ENCODE measurements at regions not wholly inside any gene's neighbourhood (a gene's known extent, or its start where the extent isn't known, plus 50 kb on each side); places are given as distances from the start of the nearest gene placed in this dataset.

DNA sequence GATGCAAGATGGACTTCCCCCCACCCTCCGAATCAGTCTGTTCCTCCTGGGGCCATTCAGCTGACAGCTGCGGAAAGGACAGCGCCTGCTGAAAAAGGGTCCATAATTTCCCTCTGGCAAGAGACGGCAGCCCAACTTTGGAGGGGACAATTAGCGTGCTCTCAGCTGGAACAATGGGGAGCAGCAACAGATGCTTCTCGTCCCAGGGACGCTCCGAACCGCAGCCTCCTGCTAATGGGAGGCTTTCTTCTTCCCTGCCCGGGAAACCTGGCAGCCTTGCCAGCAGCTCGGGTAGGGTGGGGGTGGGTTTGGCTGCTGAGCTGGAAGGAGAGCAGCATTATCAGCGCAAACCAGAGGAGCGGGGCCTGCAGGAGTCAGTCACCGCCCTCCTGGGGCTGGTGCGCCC lies 500.0 kb upstream of the SALL1 start:
- Histone ChIP-seq H3K4me1 (ENCODE audit: control insufficient read depth, extremely low read depth, insufficient read depth, low read length) (no peaks in the 10 kb centered on the region), H3K4me2 (ENCODE audit: insufficient read depth, low read length) (no peak overlapping the region), H3K27me3 (ENCODE audit: control insufficient read depth in 2 of 2, insufficient read depth in 2 of 2, low read length in 2 of 2) (no peaks in the 10 kb centered on the region), H3K36me3 (ENCODE audit: control insufficient read depth in 2 of 2, extremely low read depth in 1 of 2, insufficient read depth in 2 of 2, low read length in 2 of 2) (no peaks in the 10 kb centered on the region), H4K20me1 (replicated peaks; ENCODE audit: control insufficient read depth, extremely low read depth, insufficient read depth, low read length) (no peaks in the 10 kb centered on the region), H3K27ac (ENCODE audit: insufficient read depth, low read depth, low read length) (no peak overlapping the region), H3K4me3 (replicated peaks in 1 of 3; ENCODE audit: insufficient read depth in 1 of 3, low read depth in 1 of 3, low read length in 3 of 3) (no peak overlapping the region), H3K79me2 (ENCODE audit: control insufficient read depth, insufficient read depth, low read length) (no peaks in the 10 kb centered on the region), H3K9me3 (replicated peaks; ENCODE audit: control insufficient read depth, insufficient read depth, low read length) (no peaks in the 10 kb centered on the region), H3K9me1 (replicated peaks; ENCODE audit: control insufficient read depth, extremely low read depth, insufficient read depth, low read length) (no peaks in the 10 kb centered on the region), H2AFZ (ENCODE audit: low read depth, low read length) (no peak overlapping the region), H3K9ac (replicated peaks; ENCODE audit: extremely low read depth, insufficient read depth, low read length) (no peak overlapping the region)
- CTCF ChIA-PET = no interaction called here
- DNase-seq (ENCODE audit: low read depth, low spot score) = no peak
- dilution Hi-C loops (cut with MboI; ENCODE audit: extremely low pct_ligation_motif_present, low sequenced_read_pairs) = no loop called here
- POLR2A ChIA-PET = no interaction called here
- intact Hi-C loops (cut with micrococcal nuclease) = no loop called here
- BruUV-seq (replicated peaks) = no TSS peak
- no peak for FAIRE-seq
- TF ChIP-seq POLR2A (IDR thresholded peaks at IDR 0.05; ENCODE audit: low read depth, low read length) (no peak), EZH2 (IDR thresholded peaks at IDR 0.05; ENCODE audit: borderline replicate concordance, low read depth, low read length, severe bottlenecking) (no peak), FOS (IDR thresholded peaks at IDR 0.05; ENCODE audit: borderline replicate concordance, insufficient read depth, low read length) (no peak), JUN (IDR thresholded peaks at IDR 0.05; ENCODE audit: borderline replicate concordance, insufficient read depth, insufficient read length, low read depth) (no peak), CTCF (IDR thresholded peaks at IDR 0.05; ENCODE audit: extremely low read depth in 1 of 2, insufficient read depth in 1 of 2, low read depth in 1 of 2, low read length in 2 of 2) (no peak), GATA2 (IDR thresholded peaks at IDR 0.05; ENCODE audit: insufficient read depth, insufficient read length, low read depth, low read length) (no peak), MAX (IDR thresholded peaks at IDR 0.05; ENCODE audit: insufficient read depth, insufficient read length) (no peak), MYC (IDR thresholded peaks at IDR 0.05; ENCODE audit: low read depth, low read length) (no peak), POLR2AphosphoS5 (IDR thresholded peaks at IDR 0.05; ENCODE audit: insufficient read depth, low read depth, low read length) (no peak)

All from endothelial cell of umbilical vein (primary cell).